Mesenteric fat pad (tissue), 1 donor: ENCODE measurements at regions not wholly inside any gene's neighbourhood (a gene's known extent, or its start where the extent isn't known, plus 50 kb on each side); places are given as distances from the start of the nearest gene placed in this dataset.
A peak's percentile ranks its signal among the peaks of the same experiment; 100 is the strongest.

Experiments used
- DNase-seq: peaks from one replicate; pipeline ENCODE4 v3.0.0-alpha.2; 2020; ENCODE audit warnings: low spot score
- donor health status: DM: yes; HTN: yes; CAD: no.

- peak; percentile 64 for DNase-seq
Measured at GRCh38 chr14:94995551-94995950, 161.8 kb downstream of the DICER1 start.

DNA sequence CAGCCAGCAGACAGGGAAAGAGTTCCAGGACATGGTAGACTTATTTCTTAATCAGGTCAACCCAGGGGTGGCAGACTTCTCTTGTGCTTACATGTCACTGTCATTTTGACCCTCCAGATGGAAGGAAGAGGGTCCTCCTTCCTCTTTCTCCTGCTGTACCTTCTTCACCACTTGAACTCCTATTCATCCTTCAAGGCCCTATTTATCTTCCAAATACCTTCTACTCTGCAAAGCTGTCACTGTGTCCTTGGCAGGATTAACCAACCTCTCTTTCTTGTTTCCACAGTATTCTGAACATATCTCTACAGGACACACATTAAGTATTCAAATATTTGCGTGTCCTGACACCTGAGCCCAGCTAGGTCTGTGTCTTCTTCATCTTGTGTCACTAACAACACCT is 163.1 kb downstream of the DICER1 start:
- no peak for DNase-seq

GRCh38 chr14:94992046-94992445 is 165.3 kb downstream of the DICER1 start:
- no peak for DNase-seq

GRCh38 chr14:94989946-94990345 is 167.4 kb downstream of the DICER1 start:
- DNase-seq = no peak

GRCh38 chr14:94989417-94989816 is 167.9 kb downstream of the DICER1 start:
- no peak for DNase-seq

GRCh38 chr14:94987409-94987808 is 169.9 kb downstream of the DICER1 start:
- DNase-seq = no peak

DNA sequence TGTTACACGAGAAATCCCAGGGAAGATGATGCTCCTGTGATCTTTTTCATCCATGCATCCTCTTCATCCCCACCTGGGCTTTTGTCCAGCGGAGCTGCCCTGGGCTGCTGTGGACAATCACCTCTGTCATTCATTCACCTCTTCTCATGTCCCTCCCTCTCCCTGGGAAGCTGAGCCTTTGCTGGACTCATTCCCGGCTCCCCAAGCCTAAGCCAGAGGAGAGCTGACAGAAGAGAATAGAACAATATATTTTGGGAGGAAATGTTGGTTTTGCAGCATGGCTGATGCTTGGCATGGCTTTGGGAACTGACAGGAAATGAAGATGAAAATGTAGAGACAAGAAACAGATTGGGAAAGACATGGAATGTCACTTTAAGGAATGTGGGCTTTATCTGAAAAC is 177.4 kb downstream of the DICER1 start:
- DNase-seq = no peak

GRCh38 chr14:94977016-94977415 is 180.3 kb downstream of the DICER1 start:
- DNase-seq = no peak

- DNase-seq = no peak
Measured at GRCh38 chr14:94975366-94975765, 182.0 kb downstream of the DICER1 start.

GRCh38 chr14:94974893-94975292 is 182.4 kb downstream of the DICER1 start:
- no peak for DNase-seq

- no peak for DNase-seq
Measured at GRCh38 chr14:94974422-94974821, 182.9 kb downstream of the DICER1 start.

GRCh38 chr14:94971750-94972149 is 185.6 kb downstream of the DICER1 start:
- DNase-seq = no peak

- DNase-seq = no peak
Measured at GRCh38 chr14:94970941-94971730, 186.2 kb downstream of the DICER1 start.

DNA sequence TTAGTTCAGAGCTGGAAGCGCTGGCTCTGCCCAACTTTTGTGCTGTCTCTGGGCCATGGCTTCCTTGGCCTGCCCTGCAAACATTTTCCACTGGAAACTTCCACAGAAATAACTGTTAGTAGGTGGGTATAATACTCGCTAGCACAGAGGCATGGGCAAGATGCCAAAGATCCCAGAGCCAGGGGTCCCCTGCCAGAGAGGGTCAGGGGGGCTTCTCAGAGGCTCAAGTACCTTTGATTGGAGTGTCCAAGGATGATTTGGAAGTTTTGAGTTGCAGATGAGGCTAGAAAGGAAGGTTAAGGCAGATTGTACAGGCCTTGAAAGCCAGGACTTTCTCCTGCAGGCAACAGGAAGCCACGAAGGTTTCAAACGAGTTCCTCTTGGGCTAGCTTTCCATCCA is 187.6 kb downstream of the DICER1 start:
- no peak for DNase-seq

GRCh38 chr14:94966868-94967267 is 190.5 kb downstream of the DICER1 start:
- DNase-seq = no peak

DNA sequence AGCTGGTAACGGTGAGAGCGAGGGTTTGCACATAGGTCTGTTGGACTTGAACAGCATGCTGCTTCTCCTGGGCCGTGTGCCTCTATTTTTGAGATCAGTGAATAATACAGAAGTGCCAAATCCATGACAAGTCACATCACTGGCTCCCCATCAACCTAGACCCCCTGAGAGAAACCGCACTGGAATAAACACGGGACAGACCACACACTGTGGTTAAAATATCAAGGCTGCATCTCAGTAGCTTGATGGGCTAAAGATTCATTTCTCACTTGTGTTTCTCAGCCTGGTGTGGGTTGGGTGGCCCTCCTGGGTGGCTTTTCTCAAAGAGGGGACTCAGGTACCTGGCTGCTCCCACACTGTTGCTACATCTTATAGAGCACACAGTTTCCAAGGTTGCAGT is 191.0 kb downstream of the DICER1 start:
- DNase-seq = no peak

GRCh38 chr14:94965551-94966313 is 191.6 kb downstream of the DICER1 start:
- no peak for DNase-seq

GRCh38 chr14:94964931-94965330 is 192.4 kb downstream of the DICER1 start:
- no peak for DNase-seq

DNA sequence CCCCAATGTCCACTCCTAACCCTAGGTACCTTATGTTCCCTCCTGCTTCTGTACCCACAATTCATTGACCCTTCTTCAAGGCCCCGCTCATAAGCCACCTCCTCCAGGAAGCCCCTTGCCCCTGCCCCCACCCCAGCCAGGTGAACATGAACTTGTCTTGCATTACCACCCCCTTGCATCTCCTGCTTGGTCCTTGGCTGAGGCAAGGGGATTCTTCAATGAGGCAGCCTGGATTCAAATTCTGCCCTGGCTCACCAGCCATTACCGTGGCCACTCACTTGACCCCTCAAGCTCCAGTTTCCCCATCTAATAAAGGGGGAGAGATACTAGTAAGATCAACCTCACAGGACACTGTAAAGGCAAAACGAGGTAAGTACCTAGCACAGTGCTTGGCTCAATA is 193.1 kb downstream of the DICER1 start:
- no peak for DNase-seq

DNA sequence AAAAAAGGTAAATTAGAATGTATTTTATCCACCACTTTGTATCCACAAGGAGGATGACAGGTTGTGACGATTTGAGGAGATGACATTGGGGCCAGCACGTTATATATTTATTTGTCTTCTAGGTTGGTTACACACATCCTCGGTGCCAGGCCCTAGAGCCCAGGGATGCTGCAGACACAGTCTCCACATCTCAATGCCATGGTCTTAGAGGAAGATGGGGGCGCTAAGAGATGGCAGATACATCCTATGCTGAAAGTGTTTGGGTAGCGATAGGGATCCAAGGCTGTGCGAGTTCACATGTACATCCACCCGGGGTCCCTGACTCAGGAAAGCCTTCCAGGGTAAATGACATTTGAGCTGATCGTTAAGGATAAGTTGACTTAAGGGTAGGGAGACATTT is 193.1 kb upstream of the GSC start:
- peak; percentile 33 for DNase-seq

DNA sequence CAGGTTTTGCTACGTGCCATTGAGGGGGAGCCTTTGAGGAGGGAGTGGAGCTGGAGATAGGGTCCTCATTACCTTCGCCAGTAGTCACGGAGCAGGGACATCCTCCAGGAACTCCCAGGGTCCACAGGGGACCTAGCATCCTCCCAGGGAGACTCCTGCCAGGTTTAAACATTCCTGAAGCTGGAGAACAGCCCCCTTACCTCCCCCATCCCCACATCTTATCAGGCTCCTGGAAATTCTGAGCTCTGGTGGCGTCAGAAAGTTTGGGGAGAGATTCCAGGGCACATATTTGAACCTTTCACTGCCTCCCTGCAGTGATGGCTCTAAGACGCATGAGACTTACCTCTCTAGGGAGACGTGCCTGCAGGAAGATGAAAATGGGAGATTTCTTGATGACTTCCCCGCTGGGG is 192.3 kb upstream of the GSC start:
- DNase-seq = no peak

DNA sequence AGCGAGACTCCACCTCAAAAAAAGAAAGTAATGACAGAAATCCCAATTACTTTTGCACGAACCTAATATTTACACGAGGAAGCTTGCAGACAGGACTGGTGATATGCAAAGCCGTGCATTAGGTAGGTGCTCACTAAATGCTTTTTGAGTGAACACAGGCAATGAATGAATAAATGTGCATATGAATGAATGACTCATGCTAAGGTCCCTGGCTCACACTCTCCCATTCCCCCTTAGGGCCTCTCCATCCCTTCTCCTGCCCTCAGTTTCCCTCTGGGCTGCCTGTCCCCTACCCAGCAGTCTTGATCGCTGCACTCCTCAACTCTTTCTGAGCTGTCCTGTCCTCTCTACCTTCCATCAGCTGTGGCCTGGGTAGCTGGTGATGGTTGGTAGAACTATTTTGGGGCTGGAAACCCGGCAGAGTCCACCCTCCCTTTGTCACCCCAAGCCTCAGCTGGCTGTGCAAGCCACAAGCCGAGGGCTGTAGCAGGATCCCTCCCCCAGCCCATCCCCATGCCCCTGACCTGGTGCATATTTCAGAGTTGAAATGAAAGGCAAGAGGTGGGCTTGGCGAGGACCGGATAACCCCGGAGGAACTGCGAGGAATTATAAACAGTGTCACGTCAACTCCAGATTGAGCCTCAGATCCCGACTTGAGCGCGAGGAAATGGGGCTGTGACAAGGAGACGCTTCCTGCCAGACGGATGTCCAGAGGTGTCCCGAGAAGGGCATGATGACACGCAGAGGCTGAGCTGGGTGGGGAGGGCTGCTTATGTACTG is 191.7 kb upstream of the GSC start:
- DNase-seq = peak; percentile 79
